Right cardiac atrium (tissue), 5 donors: ENCODE measurements at regions not wholly inside any gene's neighbourhood (a gene's known extent, or its start where the extent isn't known, plus 50 kb on each side); places are given as distances from the start of the nearest gene placed in this dataset.

Source experiments
- ATAC-seq, 2 donors: fragments of 200-7000 bp; cut with Tn5 transposase; one replicate each; pipeline versions ENCODE4 v1.8.0 to v1.9.1; 2020; ENCODE audit warnings: moderate library complexity in 2 of 2, mild to moderate bottlenecking in 1 of 2
- DNase-seq, 3 donors: peaks; one replicate each; pipeline ENCODE4 v3.0.0-alpha.2; 2020
- H3K27ac ChIP-seq: one replicate; pipeline ENCODE4 v1.5.1; 2013; ENCODE audit warnings: mild to moderate bottlenecking, low read length, control low read depth, moderate library complexity
- H3K27me3 ChIP-seq: one replicate; pipeline ENCODE4 v1.6.1; 2013; ENCODE audit not compliant: control insufficient read depth, insufficient read depth
- H3K4me1 ChIP-seq: one replicate; pipeline ENCODE4 v1.6.1; 2013; ENCODE audit warnings: low read length; ENCODE audit not compliant: control insufficient read depth, insufficient read depth
- H3K4me3 ChIP-seq: one replicate; pipeline ENCODE4 v1.5.1; 2013; ENCODE audit warnings: low read length, control low read depth
- H3K9me3 ChIP-seq: one replicate; pipeline ENCODE4 v1.6.1; 2013; ENCODE audit warnings: low read length; ENCODE audit not compliant: control insufficient read depth
- WGBS: extraction: QIAGEN DNeasy Blood & Tissue Kit; methylation state at CpG from one replicate; pipeline ENCODE4 v1.1.7; 2013; 5-methylcytosine and 5-hydroxymethylcytosine counted together
- intact Hi-C, 4 donors: fragments of 100-400 bp; cut with DNase I; formaldehyde crosslinking; loops; one replicate each; pipeline versions ENCODE4 v1.11.0 to v1.14.0; 2022 to 2023
- donor health status: healthy with polysubstance abuse.
- donor health status: DM: no; HTN: yes; CAD: no.
- donor health status: DM: no; HTN: no; CAD: no.
- donor health status: DM: no; HTN: yes; CAD: no; lungs with severe emphysema.
- donor health status: DM: yes; HTN: yes; CAD: no.

GRCh38 chrX:116872931-116873330, 410.2 kb upstream of the CT83 start:
- Histone ChIP-seq H3K4me1 (no peaks in the 10 kb centered on the region), H3K9me3 (no peaks in the 10 kb centered on the region), H3K27ac (no peak overlapping the region), H3K4me3 (no peak overlapping the region), H3K27me3 (no peaks in the 10 kb centered on the region)
- DNase-seq (no peak), ATAC-seq (no peak)
- intact Hi-C loops, result no loop called here
- WGBS, result 72% methylated on average over 1 of the region's 1 CpG

- Histone ChIP-seq H3K9me3 (no peaks in the 10 kb centered on the region), H3K27ac (no peak overlapping the region), H3K4me1 (no peaks in the 10 kb centered on the region), H3K27me3 (no peaks in the 10 kb centered on the region), H3K4me3 (no peak overlapping the region)
- ATAC-seq, result no peak
- WGBS, result 59% methylated on average over 4 of the region's 4 CpGs
- intact Hi-C loops, result no loop called here
- no peak for DNase-seq
Observed at GRCh38 chrX:116863029-116863428, 400.3 kb upstream of the CT83 start.

DNA sequence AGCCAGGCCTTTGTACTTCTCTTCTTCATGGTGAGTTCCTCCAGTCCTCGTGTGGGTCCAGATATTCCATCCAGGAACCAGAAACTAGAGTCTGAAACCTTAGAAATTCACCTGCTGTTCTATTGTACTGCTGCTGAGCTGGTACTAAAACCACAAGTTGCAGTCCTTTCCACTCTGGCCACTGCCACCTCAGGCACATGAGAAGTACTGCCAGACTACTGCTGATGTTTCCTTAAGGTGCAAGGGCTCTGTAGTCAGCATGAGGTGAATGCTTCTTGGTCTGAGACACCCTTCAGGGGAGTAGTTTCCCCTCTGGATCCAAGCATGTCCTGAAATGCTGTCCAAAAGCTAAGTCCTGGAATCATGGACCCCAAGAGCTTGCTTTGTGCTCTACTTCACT, 399.6 kb upstream of the CT83 start:
- H3K4me3 ChIP-seq, result no peak overlapping the region
- 76% methylated on average over 1 of the region's 1 CpG for WGBS
- intact Hi-C loops, result no loop called here

GRCh38 chrX:116841290-116841689, 378.5 kb upstream of the CT83 start:
- 81% methylated on average over 3 of the region's 3 CpGs for WGBS
- H3K4me3 ChIP-seq, result no peak overlapping the region

More for the DNA sequence above, 399.6 kb upstream of the CT83 start:
- H3K27me3 ChIP-seq, result no peaks in the 10 kb centered on the region
- no peak overlapping the region for H3K27ac ChIP-seq
- H3K4me1 ChIP-seq, result no peaks in the 10 kb centered on the region
- DNase-seq (no peak), ATAC-seq (no peak)
- no peaks in the 10 kb centered on the region for H3K9me3 ChIP-seq

GRCh38 chrX:116827063-116827462, 364.3 kb upstream of the CT83 start:
- intact Hi-C loops, result no loop called here
- no peaks in the 10 kb centered on the region for H3K27me3 ChIP-seq
- H3K27ac ChIP-seq, result no peak overlapping the region
- H3K9me3 ChIP-seq, result no peaks in the 10 kb centered on the region
- H3K4me3 ChIP-seq, result no peak overlapping the region
- ATAC-seq (no peak), DNase-seq (no peak)
- 79% methylated on average over 4 of the region's 4 CpGs for WGBS
- H3K4me1 ChIP-seq, result no peaks in the 10 kb centered on the region

More at GRCh38 chrX:116841290-116841689, 378.5 kb upstream of the CT83 start:
- H3K9me3 ChIP-seq, result no peaks in the 10 kb centered on the region
- intact Hi-C loops, result no loop called here
- DNase-seq (peak in 1 of 3 donors; percentile 14), ATAC-seq (no peak)
- H3K27me3 ChIP-seq, result no peaks in the 10 kb centered on the region
- no peak overlapping the region for H3K27ac ChIP-seq
- no peaks in the 10 kb centered on the region for H3K4me1 ChIP-seq

DNA sequence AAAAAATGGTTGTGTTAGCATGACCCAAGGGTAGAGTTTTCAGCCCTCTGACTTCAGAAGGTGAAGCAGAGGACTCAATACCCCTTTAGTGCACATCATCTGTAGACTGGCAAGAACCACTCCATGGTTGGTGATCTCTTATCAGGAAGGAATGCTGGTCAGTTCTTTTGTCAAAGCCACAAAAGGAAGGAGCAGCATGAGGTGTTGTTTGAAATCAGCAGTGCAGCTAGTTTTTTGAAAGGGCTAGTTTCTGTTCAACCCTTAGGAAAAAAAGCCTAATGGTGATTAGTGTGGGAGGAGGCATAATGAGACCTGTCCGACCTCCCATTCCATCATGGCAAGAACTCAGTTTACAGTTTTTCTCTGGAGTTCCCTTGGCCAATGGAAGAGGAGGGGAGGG, 362.0 kb upstream of the CT83 start:
- no peaks in the 10 kb centered on the region for H3K4me1 ChIP-seq
- ATAC-seq, result no peak
- H3K27me3 ChIP-seq, result no peaks in the 10 kb centered on the region
- no peaks in the 10 kb centered on the region for H3K9me3 ChIP-seq
- intact Hi-C loops, result no loop called here
- 78% methylated on average over 1 of the region's 1 CpG for WGBS
- no peak for DNase-seq
- H3K4me3 ChIP-seq, result no peak overlapping the region
- no peak overlapping the region for H3K27ac ChIP-seq

DNA sequence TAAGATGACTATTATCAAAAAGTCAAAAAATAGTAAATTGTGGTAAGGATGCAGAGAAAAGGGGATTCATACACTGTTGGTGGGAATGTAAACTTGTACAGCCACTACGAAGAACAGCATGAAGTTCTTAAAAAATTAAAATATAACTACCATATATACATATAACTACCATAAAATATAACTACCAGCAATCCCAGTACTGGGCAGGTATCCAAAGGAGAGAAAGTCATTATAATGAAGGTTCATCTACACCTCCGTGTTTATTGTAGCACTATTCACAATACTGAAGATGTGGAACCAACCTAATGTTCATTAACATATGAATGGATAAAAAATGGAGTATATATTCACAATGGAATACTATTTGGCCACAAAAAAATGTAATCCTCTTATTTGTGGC, 360.9 kb upstream of the CT83 start:
- ATAC-seq, result no peak
- intact Hi-C loops, result no loop called here
- H3K4me3 ChIP-seq, result no peak overlapping the region
- no peaks in the 10 kb centered on the region for H3K9me3 ChIP-seq
- H3K27me3 ChIP-seq, result no peaks in the 10 kb centered on the region
- H3K4me1 ChIP-seq, result no peaks in the 10 kb centered on the region
- DNase-seq, result no peak
- H3K27ac ChIP-seq, result no peak overlapping the region
- WGBS, result 72% methylated on average over 2 of the region's 2 CpGs

DNA sequence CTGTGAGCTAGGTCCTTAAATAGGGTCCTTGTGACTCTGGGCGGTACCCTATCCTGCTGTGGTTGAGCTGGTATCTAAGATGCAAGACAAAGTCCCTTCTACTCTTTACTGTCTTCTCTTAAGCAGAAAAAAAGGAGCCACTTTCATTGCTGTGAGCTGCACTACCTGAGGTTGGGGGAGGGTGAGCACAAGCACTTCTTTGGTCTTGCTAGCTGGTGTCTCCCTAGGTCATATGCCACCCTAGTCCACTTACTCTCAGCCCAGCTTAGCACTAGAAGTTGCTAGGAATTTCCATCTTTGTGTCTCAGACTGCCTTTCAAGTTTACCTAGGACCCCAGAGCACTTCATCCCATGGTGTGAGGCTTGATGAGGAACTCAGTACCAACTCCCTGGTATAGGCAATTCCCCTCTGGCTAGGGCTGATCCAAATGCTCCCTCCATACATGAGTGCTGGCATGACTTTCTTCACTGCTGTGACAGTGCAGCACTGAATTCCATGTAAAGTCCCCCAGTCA, 343.6 kb upstream of the CT83 start:
- no peak for ATAC-seq
- H3K9me3 ChIP-seq, result no peaks in the 10 kb centered on the region
- no peak for DNase-seq
- H3K27me3 ChIP-seq, result no peaks in the 10 kb centered on the region
- intact Hi-C loops, result no loop called here
- H3K4me3 ChIP-seq, result no peak overlapping the region
- H3K27ac ChIP-seq, result no peak overlapping the region
- no peaks in the 10 kb centered on the region for H3K4me1 ChIP-seq
- WGBS, result 94% methylated on average over 1 of the region's 1 CpG

GRCh38 chrX:116801943-116802342, 339.2 kb upstream of the CT83 start:
- intact Hi-C loops, result no loop called here
- Histone ChIP-seq H3K27ac (no peak overlapping the region), H3K4me3 (no peak overlapping the region), H3K27me3 (no peaks in the 10 kb centered on the region), H3K4me1 (no peaks in the 10 kb centered on the region), H3K9me3 (no peaks in the 10 kb centered on the region)
- ATAC-seq (no peak), DNase-seq (no peak)

DNA sequence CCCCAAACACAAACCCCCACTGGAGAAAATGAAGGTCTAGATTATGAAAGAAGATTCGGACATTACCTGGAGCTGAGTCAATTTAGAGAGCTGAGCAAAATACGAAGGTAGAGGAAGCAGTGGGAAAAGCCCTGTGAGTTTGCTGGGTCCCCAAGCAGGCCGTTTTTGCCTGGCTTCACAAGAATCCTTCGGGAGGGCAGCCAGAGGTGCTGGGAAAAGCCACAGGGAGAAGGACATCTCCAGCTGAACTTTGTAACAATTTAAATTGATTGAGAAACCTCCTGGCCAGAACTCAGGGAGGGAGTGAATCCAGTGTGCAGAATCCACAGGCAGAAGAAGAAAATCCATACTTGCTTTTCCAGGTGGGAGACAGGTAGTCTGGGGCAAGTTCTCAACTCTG, 319.1 kb upstream of the CT83 start:
- no peak for ATAC-seq
- WGBS, result 62% methylated on average over 4 of the region's 4 CpGs
- intact Hi-C loops, result no loop called here

DNA sequence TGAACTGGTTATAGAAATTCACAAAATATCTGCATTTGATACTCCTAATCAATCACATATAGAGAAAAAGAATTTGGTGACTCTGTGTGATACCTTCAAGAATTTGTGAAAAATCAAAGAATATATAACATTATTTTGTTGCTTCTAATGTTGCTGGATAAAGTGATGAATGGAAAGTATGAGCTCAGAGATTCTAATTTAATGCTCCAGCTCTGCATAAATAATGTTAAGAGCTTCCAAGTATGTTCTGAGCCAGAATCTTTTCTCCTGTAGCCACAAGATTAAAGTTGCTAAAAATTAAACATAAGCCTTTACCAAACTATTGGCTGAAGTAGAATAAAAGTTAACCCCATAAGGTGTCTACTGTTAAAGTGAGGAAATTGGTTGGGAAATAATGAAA, 294.7 kb upstream of the CT83 start:
- Histone ChIP-seq H3K4me3 (no peak overlapping the region), H3K27me3 (no peaks in the 10 kb centered on the region), H3K27ac (no peak overlapping the region), H3K9me3 (no peaks in the 10 kb centered on the region), H3K4me1 (no peaks in the 10 kb centered on the region)
- no peak for ATAC-seq
- intact Hi-C loops, result no loop called here
- no peak for DNase-seq

More for the DNA sequence above, 319.1 kb upstream of the CT83 start:
- DNase-seq, result no peak
- H3K4me3 ChIP-seq, result no peak overlapping the region
- no peak overlapping the region for H3K27ac ChIP-seq
- no peaks in the 10 kb centered on the region for H3K4me1 ChIP-seq
- H3K27me3 ChIP-seq, result no peaks in the 10 kb centered on the region
- no peaks in the 10 kb centered on the region for H3K9me3 ChIP-seq

DNA sequence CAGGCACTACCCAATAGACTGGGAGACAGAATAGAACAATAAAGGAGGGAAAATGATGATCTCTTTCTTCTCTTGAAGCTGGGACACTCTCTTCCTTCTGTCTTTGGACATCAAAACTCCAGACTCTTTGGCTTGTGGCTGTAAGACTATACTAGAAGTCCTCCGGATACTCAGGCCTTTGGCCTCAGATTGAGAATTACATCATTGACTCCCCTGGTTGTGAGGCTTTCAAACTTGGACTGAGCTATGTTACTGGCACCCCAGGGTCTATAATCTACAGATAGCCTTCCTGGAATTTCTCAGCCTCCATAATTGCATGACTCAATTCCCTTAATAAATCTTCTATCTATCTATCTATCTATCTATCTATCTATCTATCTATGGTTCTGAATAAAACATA, 294.2 kb upstream of the CT83 start:
- no peak overlapping the region for H3K27ac ChIP-seq
- no peaks in the 10 kb centered on the region for H3K27me3 ChIP-seq

More for the DNA sequence above, 294.2 kb upstream of the CT83 start:
- DNase-seq (no peak), ATAC-seq (peak in 1 of 2 donors; percentile 52)
- intact Hi-C loops, result no loop called here
- Histone ChIP-seq H3K4me3 (no peak overlapping the region), H3K9me3 (no peaks in the 10 kb centered on the region), H3K4me1 (no peaks in the 10 kb centered on the region)
- WGBS, result 50% methylated on average over 1 of the region's 1 CpG
